Muscle layer of colon (tissue), 2 donors: ENCODE measurements at regions not wholly inside any gene's neighbourhood (a gene's known extent, or its start where the extent isn't known, plus 50 kb on each side); places are given as distances from the start of the nearest gene placed in this dataset.
"Not testable (repeated sequence)": the region's sequence is repeated elsewhere in the genome, so short reads cannot be mapped to it uniquely, and the experiment has no call there.

Experiments
- H3K27ac ChIP-seq: one replicate; pipeline ENCODE4 v1.7.0; 2013; ENCODE audit warnings: low read depth, mild to moderate bottlenecking, low read length, moderate library complexity
- H3K27me3 ChIP-seq, 2 donors: one replicate each; pipeline ENCODE4 v1.7.0; 2013; ENCODE audit warnings: low read length in 2 of 2, mild to moderate bottlenecking in 2 of 2; ENCODE audit not compliant: insufficient read depth in 2 of 2, control insufficient read depth in 1 of 2
- H3K36me3 ChIP-seq: one replicate; pipeline ENCODE4 v1.7.0; 2013; ENCODE audit warnings: mild to moderate bottlenecking, low read length; ENCODE audit not compliant: insufficient read depth
- H3K4me1 ChIP-seq: one replicate; pipeline ENCODE4 v1.7.0; 2013; ENCODE audit warnings: mild to moderate bottlenecking, low read length; ENCODE audit not compliant: insufficient read depth
- H3K4me3 ChIP-seq, 2 donors: one replicate each; pipeline ENCODE4 v1.7.0; 2013; ENCODE audit warnings: low read length in 2 of 2, low read depth in 1 of 2, mild to moderate bottlenecking in 1 of 2, moderate library complexity in 1 of 2
- H3K9ac ChIP-seq: one replicate; pipeline ENCODE4 v1.7.0; 2013; ENCODE audit warnings: low read length
- H3K9me3 ChIP-seq: one replicate; pipeline ENCODE4 v1.7.0; 2013; ENCODE audit warnings: mild to moderate bottlenecking, low read length
- donor health status: abdominal sarcoma.
- donor health status: Adenocarcinoma of cecum.

DNA sequence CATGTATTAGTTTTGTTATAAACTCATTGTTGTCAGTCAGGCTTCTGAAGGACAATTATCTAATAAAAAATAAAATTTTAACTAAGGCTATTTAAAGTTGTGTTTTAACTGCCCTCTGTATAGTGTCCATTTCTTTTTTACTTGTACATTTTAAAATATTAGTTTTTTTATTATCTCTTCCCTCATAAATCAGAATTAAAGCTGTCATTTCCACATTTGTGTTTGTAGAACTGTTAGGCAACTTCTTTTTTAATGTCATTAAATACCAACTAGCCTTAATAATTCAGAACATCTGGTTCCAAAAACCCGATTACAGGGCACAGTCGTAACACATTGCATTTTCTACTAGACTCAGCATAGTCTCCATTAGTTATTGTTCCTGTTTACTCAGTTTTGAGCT, 1749.0 kb upstream of the CELF4 start:
- H3K27me3 ChIP-seq = no peaks in the 10 kb centered on the region
- no peaks in the 10 kb centered on the region for H3K36me3 ChIP-seq
- no peaks in the 10 kb centered on the region for H3K9me3 ChIP-seq
- H3K9ac ChIP-seq = no peak overlapping the region
- H3K27ac ChIP-seq = no peak overlapping the region
- no peaks in the 10 kb centered on the region for H3K4me1 ChIP-seq
- no peak overlapping the region for H3K4me3 ChIP-seq

DNA sequence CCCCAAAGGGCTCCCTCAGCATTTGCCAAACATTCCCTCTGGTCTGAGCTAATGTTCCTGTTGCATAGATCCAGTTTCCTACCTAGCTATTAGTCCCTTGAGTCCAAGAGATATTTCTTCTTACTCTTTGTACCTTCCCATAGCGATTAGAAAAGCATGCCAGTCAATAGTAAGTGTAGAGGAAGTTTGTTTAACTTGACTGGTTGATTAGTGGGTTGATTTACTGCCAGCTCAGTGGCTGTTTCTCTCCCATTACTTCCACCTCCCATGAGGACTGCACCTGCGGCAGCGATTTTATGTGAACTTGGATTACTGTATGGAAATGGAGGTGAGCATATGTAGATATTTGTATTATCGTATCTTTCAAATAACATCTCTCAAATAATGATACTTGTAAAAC, 1748.4 kb upstream of the CELF4 start:
- Histone ChIP-seq H3K36me3 (no peaks in the 10 kb centered on the region), H3K9ac (no peak overlapping the region), H3K9me3 (no peaks in the 10 kb centered on the region), H3K4me3 (no peak overlapping the region), H3K27me3 (no peaks in the 10 kb centered on the region), H3K27ac (no peak overlapping the region), H3K4me1 (no peaks in the 10 kb centered on the region)

DNA sequence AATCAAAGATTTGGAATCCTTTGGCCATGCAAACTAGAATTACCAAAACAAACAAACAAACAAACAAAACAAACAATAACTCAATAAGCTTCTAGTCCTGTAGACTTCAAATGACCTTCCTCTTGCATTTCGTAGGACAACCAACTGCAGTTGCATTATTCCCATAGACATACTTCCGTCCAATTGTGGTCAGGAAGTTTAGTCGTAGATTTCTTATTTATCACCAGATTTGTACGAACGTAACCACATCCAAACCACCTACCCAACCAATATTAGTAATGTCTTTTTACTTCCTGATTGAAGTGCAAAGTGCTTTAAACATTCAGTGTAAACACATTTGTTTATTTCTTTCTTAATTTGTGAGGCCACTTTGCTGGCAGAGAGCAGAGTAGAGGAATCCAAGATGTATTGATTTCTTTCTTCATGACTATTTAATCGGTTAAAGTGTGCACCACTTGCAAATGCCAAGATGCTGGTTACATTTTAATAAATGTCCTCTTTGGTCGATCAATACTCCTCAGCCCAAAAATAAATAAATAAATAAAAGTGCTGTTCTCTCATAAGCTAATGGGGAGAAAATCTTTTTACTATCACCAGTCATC, 1745.6 kb upstream of the CELF4 start:
- H3K27ac ChIP-seq = no peak overlapping the region
- H3K9me3 ChIP-seq = no peaks in the 10 kb centered on the region
- H3K4me3 ChIP-seq = no peak overlapping the region
- H3K4me1 ChIP-seq = no peaks in the 10 kb centered on the region
- no peak overlapping the region for H3K9ac ChIP-seq
- no peaks in the 10 kb centered on the region for H3K27me3 ChIP-seq
- H3K36me3 ChIP-seq = no peaks in the 10 kb centered on the region

DNA sequence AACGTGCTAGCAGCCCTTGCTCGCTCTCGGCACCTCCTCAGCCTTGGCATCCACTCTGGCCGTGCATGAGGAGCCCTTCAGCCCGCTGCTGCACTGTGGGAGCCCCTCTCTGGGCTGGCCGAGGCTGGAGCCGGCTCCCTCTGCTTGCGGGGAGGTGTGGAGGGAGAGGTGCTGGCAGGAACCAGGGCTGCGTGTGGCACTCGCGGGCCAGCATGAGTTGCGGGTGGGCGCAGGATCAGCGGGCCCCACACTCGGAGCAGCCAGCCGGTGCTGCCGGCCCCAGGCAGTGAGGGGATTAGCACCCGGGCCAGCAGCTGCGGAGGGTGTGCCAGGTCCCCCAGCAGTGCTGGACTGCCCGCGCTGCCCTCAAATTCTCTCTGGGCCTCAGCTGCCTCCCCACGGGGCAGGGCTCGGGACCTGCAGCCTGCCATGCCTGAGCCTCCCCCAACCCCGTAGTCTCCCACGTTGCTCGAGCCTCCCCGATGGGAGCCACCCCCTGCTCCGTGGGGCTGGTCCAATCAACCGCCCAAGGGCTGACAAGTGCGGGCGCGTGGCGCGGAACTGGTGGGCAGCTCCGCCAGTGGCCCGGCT, 1743.4 kb upstream of the CELF4 start:
- H3K4me3 ChIP-seq, H3K27me3 ChIP-seq, H3K27ac ChIP-seq, H3K4me1 ChIP-seq, H3K9ac ChIP-seq, H3K9me3 ChIP-seq, H3K36me3 ChIP-seq: not testable (repeated sequence)

DNA sequence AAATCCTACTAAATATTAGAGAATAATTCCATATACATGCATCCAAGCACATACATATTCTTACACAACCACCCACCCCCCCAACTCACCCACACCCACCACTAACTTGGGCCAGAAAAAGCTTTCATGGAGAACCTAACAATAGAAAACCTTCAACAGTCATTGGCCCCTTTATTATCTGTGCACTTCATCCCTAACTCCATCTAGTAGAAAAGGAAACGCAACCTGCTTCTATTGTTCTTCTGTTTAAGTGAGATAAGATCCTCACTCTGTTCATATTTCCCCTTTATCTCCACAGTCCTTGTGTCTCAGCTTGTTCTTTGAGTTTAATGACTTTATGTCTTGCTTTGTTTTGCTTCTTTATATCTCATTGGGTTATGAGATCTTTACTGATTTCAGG, 1740.2 kb upstream of the CELF4 start:
- Histone ChIP-seq H3K9me3 (no peaks in the 10 kb centered on the region), H3K27me3 (no peaks in the 10 kb centered on the region), H3K4me1 (no peaks in the 10 kb centered on the region), H3K27ac (no peak overlapping the region), H3K36me3 (no peaks in the 10 kb centered on the region), H3K4me3 (no peak overlapping the region), H3K9ac (no peak overlapping the region)

DNA sequence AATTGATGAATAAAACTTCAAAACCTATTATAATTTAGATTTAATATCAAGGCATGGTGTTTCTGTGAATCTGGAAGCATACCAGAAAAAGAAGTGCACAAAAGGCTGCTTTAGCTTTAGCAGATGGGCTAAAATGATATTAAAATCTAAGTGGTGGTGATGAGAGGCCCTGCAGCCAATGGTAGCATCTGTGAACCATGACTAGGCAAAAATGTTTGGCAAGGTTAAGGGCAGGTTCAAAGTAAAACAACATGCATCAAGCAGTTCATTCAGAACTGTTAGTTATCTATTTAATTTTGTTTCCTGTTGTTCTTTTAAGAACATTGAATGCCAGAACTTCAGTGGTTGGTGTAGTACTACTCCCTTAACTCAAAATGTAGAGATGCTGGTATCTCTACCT, 1736.9 kb upstream of the CELF4 start:
- no peaks in the 10 kb centered on the region for H3K36me3 ChIP-seq
- H3K4me1 ChIP-seq = no peaks in the 10 kb centered on the region
- no peak overlapping the region for H3K27ac ChIP-seq
- H3K4me3 ChIP-seq = no peak overlapping the region
- no peak overlapping the region for H3K9ac ChIP-seq
- H3K27me3 ChIP-seq = no peaks in the 10 kb centered on the region
- H3K9me3 ChIP-seq = no peaks in the 10 kb centered on the region

DNA sequence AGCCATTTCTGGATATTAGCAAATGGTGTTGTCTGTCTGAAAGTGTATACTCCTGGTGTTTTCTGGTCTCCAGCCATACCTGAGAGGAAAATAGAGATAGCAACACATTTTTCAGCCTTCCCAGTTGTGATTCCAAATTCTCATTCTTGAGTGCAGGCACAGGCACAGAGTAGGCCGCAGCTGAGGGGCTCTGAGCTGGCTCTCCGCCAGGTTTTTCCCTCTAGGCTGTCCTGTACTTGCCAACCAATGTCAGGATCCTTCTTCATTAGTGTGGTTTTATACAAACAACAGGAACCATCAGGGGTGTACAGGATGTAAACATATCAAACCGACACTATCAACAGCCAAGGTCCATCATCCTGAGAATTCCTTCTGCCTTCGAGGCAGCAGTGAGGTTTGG, 1733.6 kb upstream of the CELF4 start:
- H3K27me3 ChIP-seq = no peaks in the 10 kb centered on the region
- H3K9me3 ChIP-seq = no peaks in the 10 kb centered on the region
- no peak overlapping the region for H3K27ac ChIP-seq
- no peak overlapping the region for H3K9ac ChIP-seq
- no peaks in the 10 kb centered on the region for H3K4me1 ChIP-seq
- no peaks in the 10 kb centered on the region for H3K36me3 ChIP-seq
- no peak overlapping the region for H3K4me3 ChIP-seq

DNA sequence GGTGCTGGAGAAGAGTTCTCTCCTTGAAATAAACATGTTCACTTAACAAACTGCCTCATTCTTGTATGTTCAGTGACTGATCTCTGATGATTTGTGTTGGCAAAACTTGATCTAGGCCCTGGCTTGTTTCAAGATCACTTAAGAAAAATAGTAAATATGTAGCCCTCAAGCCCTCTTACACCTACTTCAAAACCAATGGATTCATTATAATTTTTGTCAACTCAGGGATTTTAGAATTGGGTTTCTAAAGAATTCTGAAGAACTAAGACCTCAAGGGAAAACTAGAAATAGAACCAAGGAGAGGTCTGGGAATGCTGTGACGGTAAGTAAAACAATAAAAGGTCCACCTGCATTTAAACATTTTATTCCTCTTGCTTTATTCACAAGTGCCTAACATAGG, 1731.6 kb upstream of the CELF4 start:
- H3K27ac ChIP-seq = no peak overlapping the region

DNA sequence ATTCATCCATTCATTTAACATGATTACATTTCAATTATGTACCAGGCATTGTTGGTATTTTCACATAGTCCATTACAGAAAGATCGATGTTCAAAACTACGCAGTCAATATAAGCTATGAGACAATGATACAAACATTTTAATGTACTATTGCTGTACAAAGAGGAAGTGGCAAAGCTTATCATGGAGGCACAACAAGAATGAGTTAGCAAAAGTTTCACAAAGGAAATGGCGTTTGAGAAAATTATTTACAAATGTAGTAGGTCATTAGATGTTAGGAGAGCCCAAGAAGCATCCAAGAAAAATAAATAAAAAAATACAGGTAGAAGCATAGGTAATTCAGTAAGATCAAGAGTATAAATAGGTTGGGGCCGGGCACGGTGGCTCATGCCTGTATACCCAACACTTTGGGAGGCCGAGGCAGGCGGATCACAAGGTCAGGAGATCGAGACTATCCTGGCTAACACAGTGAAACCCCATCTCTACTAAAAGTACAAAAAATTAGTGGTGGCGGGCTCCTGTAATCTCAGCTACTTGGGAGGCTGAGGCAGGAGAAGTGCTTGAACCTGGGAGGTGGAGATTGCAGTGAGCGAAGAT, 1730.8 kb upstream of the CELF4 start:
- Histone ChIP-seq H3K36me3 (no peaks in the 10 kb centered on the region), H3K4me1 (no peaks in the 10 kb centered on the region), H3K27me3 (no peaks in the 10 kb centered on the region), H3K4me3 (no peak overlapping the region), H3K9me3 (no peaks in the 10 kb centered on the region), H3K9ac (no peak overlapping the region), H3K27ac (no peak overlapping the region)

More for the DNA sequence above, 1731.6 kb upstream of the CELF4 start:
- Histone ChIP-seq H3K9ac (no peak overlapping the region), H3K4me1 (no peaks in the 10 kb centered on the region), H3K27me3 (no peaks in the 10 kb centered on the region), H3K4me3 (no peak overlapping the region), H3K36me3 (no peaks in the 10 kb centered on the region), H3K9me3 (no peaks in the 10 kb centered on the region)

DNA sequence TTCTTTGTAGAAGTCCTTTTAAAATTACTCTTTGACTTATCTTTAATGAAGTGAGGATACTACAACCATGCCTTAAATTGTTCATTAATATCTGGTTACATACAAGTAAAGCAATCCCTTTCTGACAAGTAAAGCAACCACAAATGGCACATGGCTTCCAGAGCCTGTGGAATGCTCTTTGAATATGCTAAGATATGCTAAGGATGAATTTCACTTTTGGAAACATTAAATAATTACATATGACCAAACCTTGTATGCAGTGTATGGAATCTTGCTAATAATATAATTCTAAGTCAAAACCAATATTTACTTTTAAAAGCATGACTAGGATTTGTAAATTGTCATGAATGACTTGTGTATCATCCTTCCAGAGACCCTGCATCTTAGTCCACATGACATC, 1711.2 kb upstream of the CELF4 start:
- no peaks in the 10 kb centered on the region for H3K36me3 ChIP-seq
- no peaks in the 10 kb centered on the region for H3K9me3 ChIP-seq
- no peaks in the 10 kb centered on the region for H3K27me3 ChIP-seq
- H3K4me1 ChIP-seq = no peaks in the 10 kb centered on the region
- H3K27ac ChIP-seq = no peak overlapping the region
- H3K9ac ChIP-seq = no peak overlapping the region
- no peak overlapping the region for H3K4me3 ChIP-seq

DNA sequence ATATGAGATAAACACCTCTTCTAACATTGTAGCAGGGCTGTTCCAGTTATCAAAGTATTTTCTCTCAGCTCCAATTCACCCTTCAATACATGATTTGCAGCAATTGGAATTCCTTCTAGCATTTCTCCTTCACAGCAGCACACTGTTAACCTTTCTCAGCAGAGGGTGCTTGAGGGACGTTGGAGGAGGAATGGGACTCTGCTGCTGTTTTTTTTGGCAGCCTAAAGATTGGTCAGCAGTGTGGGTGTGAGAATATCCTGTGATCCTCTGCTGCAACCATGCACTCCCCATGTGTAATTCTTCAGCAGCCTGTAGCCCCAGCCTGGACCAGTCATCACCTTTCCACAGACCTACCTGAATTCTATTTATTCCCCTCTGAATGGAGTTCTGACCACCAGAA, 1708.9 kb upstream of the CELF4 start:
- Histone ChIP-seq H3K4me3 (no peak overlapping the region), H3K36me3 (no peaks in the 10 kb centered on the region), H3K9me3 (no peaks in the 10 kb centered on the region), H3K27me3 (no peaks in the 10 kb centered on the region), H3K9ac (no peak overlapping the region), H3K4me1 (no peaks in the 10 kb centered on the region), H3K27ac (no peak overlapping the region)

DNA sequence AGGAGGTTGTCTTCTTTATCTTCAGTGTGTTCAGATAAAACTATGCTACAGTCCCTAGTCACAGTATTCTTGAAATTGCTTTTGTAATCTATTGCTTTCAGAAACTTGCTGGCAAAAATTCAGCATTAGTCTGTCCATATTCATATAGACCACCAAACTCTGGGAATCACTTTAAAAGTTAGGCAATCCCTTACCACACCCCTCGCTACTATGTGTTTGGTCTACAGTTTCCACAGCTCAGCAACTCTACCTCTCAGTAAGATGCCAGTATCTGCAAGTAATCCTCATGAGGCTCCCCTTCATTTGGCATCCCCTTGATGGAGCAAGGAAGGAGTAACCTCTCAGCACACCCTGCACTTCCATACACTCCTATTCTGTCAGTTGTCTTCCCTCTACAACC, 1706.6 kb upstream of the CELF4 start:
- Histone ChIP-seq H3K36me3 (no peaks in the 10 kb centered on the region), H3K9me3 (no peaks in the 10 kb centered on the region), H3K27ac (no peak overlapping the region), H3K27me3 (no peaks in the 10 kb centered on the region), H3K4me3 (no peak overlapping the region), H3K9ac (no peak overlapping the region), H3K4me1 (no peaks in the 10 kb centered on the region)
